GM23338 (cell line): ENCODE measurements at regions not wholly inside any gene's neighbourhood (a gene's known extent, or its start where the extent isn't known, plus 50 kb on each side); places are given as distances from the start of the nearest gene placed in this dataset.

Experiments
- ATAC-seq: fragments of 200-7000 bp; cut with Tn5 transposase; 3 replicates; pipeline ENCODE4 v1.9.1; 2020
- DNase-seq: peaks from one replicate; pipeline ENCODE4 v3.0.0-alpha.2; 2015; ENCODE audit warnings: low spot score
- H2AFZ ChIP-seq: fragments of 200-600 bp; sonication (generic); 2 replicates; pipeline ENCODE4 v1.8.0; 2016; ENCODE audit warnings: antibody characterized with exemption, mild to moderate bottlenecking, moderate library complexity
- H3F3A ChIP-seq: fragments of 200-600 bp; sonication (generic); replicated peaks from 2 replicates; pipeline ENCODE4 v1.8.0; 2017; ENCODE audit warnings: antibody characterized with exemption, mixed run types, low read depth
- H3K27ac ChIP-seq: fragments of 200-600 bp; sonication (generic); 2 replicates; pipeline ENCODE4 v1.6.1; 2016; ENCODE audit warnings: low read depth
- H3K27me3 ChIP-seq: fragments of 200-600 bp; sonication (generic); 2 replicates; pipeline ENCODE4 v1.8.0; 2016; ENCODE audit warnings: mild to moderate bottlenecking, mixed run types, moderate library complexity; ENCODE audit not compliant: insufficient read depth
- H3K36me3 ChIP-seq: fragments of 200-600 bp; sonication (generic); 2 replicates; pipeline ENCODE4 v1.8.0; 2016; ENCODE audit warnings: mild to moderate bottlenecking; ENCODE audit not compliant: insufficient read depth
- H3K4me1 ChIP-seq: fragments of 200-600 bp; sonication (generic); 2 replicates; pipeline ENCODE4 v1.8.0; 2016; ENCODE audit warnings: mild to moderate bottlenecking, moderate library complexity; ENCODE audit not compliant: insufficient read depth
- H3K4me2 ChIP-seq: fragments of 200-600 bp; sonication (generic); 2 replicates; pipeline ENCODE4 v1.7.1; 2017; ENCODE audit warnings: mixed run types
- H3K4me3 ChIP-seq: fragments of 200-600 bp; sonication (generic); 2 replicates; pipeline ENCODE4 v1.6.1; 2016; ENCODE audit warnings: mixed run types
- H3K79me2 ChIP-seq: fragments of 200-600 bp; sonication (generic); replicated peaks from 2 replicates; pipeline ENCODE4 v1.8.0; 2017; ENCODE audit warnings: mild to moderate bottlenecking; ENCODE audit not compliant: insufficient read depth
- H3K9me2 ChIP-seq: fragments of 200-600 bp; sonication (generic); 2 replicates; pipeline ENCODE4 v1.8.0; 2017; ENCODE audit not compliant: insufficient read depth
- H4K20me1 ChIP-seq: fragments of 200-600 bp; sonication (generic); replicated peaks from 2 replicates; pipeline ENCODE4 v1.8.0; 2017; ENCODE audit warnings: mild to moderate bottlenecking; ENCODE audit not compliant: insufficient read depth
- H3K27ac Mint-ChIP-seq: 2 replicates; pipeline ENCODE4 v1.8.0; 2020; ENCODE audit warnings: inconsistent platforms, mild to moderate bottlenecking, moderate library complexity, mixed read lengths
- H3K27me3 Mint-ChIP-seq: 3 replicates; pipeline ENCODE4 v1.8.0; 2022; ENCODE audit warnings: low read depth, mild to moderate bottlenecking, moderate library complexity, mixed read lengths, inconsistent platforms; ENCODE audit not compliant: insufficient read depth, poor library complexity
- H3K36me3 Mint-ChIP-seq: 3 replicates; pipeline ENCODE4 v1.8.0; 2021; ENCODE audit warnings: low read depth, mild to moderate bottlenecking, inconsistent platforms, moderate library complexity, mixed read lengths
- H3K4me1 Mint-ChIP-seq: 3 replicates; pipeline ENCODE4 v1.8.0; 2020; ENCODE audit warnings: mild to moderate bottlenecking, inconsistent platforms, mixed read lengths
- H3K4me3 Mint-ChIP-seq: 3 replicates; pipeline ENCODE4 v1.8.0; 2021; ENCODE audit warnings: moderate library complexity, mild to moderate bottlenecking, inconsistent platforms, mixed read lengths
- H3K9me3 Mint-ChIP-seq: 3 replicates; pipeline ENCODE4 v1.8.0; 2020; ENCODE audit warnings: moderate library complexity, mild to moderate bottlenecking, inconsistent platforms, mixed read lengths
- CREB1 ChIP-seq: fragments of 250-450 bp; sonication (Bioruptor Pico); IDR thresholded peaks from 2 replicates; pipeline ENCODE4 v1.5.0; 2020; ENCODE audit warnings: low read depth, mild to moderate bottlenecking, moderate library complexity
- CTCF ChIP-seq, 2 experiments: fragments of 200-600 bp in 1 of 2; sonication (generic) in 1 of 2; conservative IDR thresholded peaks; 2 replicates each; pipeline versions ENCODE4 v1.5.1 to v1.6.1; 2016 to 2017; ENCODE audit warnings: antibody characterized with exemption in 2 of 2, low read depth in 2 of 2, mild to moderate bottlenecking in 2 of 2, moderate library complexity in 1 of 2
- ETS1 ChIP-seq: IDR thresholded peaks from 2 replicates; pipeline ENCODE4 v1.6.1; 2016; ENCODE audit warnings: antibody characterized with exemption
- EZH2 ChIP-seq: fragments of 200-600 bp; sonication (generic); IDR thresholded peaks from one replicate; pipeline ENCODE4 v1.8.0; 2017; ENCODE audit warnings: antibody characterized with exemption, mild to moderate bottlenecking, low read depth; ENCODE audit not compliant: unreplicated experiment
- EZH2phosphoT487 ChIP-seq: fragments of 200-600 bp; sonication (generic); IDR thresholded peaks from one replicate; pipeline ENCODE4 v1.8.1; 2018; ENCODE audit warnings: antibody characterized with exemption; ENCODE audit not compliant: unreplicated experiment
- JUNB ChIP-seq: IDR thresholded peaks from one replicate; pipeline ENCODE4 v1.6.1; 2016; ENCODE audit warnings: antibody characterized with exemption; ENCODE audit not compliant: unreplicated experiment
- NANOG ChIP-seq: IDR thresholded peaks from 2 replicates; pipeline ENCODE4 v1.6.1; 2016; ENCODE audit warnings: antibody characterized with exemption, borderline replicate concordance
- POLR2AphosphoS5 ChIP-seq: IDR thresholded peaks from 2 replicates; pipeline ENCODE4 v1.6.1; 2016; ENCODE audit warnings: antibody characterized with exemption, low read depth
- ZNF114 ChIP-seq: fragments of 250-450 bp; sonication (Bioruptor Pico); IDR thresholded peaks from 2 replicates; pipeline ENCODE4 v1.5.0; 2020; ENCODE audit warnings: mild to moderate bottlenecking, moderate library complexity
- ZNF331 ChIP-seq: fragments of 250-450 bp; sonication (Bioruptor Pico); IDR thresholded peaks from 2 replicates; pipeline ENCODE4 v1.5.0; 2020; ENCODE audit warnings: low read depth, mild to moderate bottlenecking, moderate library complexity
- ZNF462 ChIP-seq: fragments of 250-450 bp; sonication (Bioruptor Pico); IDR thresholded peaks from 2 replicates; pipeline ENCODE4 v1.5.0; 2020; ENCODE audit warnings: mild to moderate bottlenecking, moderate library complexity

GRCh38 chr2:64913357-64913869, 75.8 kb upstream of the SLC1A4 start:
- Mint-ChIP-seq H3K27ac (no peak overlapping the region), H3K27me3 (peaks cover 9% of the 10 kb centered on the region), H3K9me3 (peaks cover 15% of the 10 kb centered on the region; the same call in 1 of the 3 replicates), H3K4me1 (peaks cover 37% of the 10 kb centered on the region), H3K4me3 (no peak overlapping the region), H3K36me3 (no peaks in the 10 kb centered on the region)
- no peak overlapping the region for H3K4me3 ChIP-seq
- TF ChIP-seq ZNF114 (CRISPR knock-in tag) (no peak), ZNF462 (CRISPR knock-in tag) (peak; percentile 52; the same call in 1 of the 2 replicates), CTCF (conservative IDR thresholded peaks at IDR 0.05; ENCODE audit: low read depth in 2 of 2) (peak; percentile 63 to 89)
- H3K9me2 ChIP-seq: no peaks in the 10 kb centered on the region
- H3K27ac ChIP-seq: no peak overlapping the region
- no peaks in the 10 kb centered on the region for H3F3A ChIP-seq
- ATAC-seq (peak; percentile 78), DNase-seq (peak; percentile 74)
- no peaks in the 10 kb centered on the region for H4K20me1 ChIP-seq
- no peak overlapping the region for H3K4me2 ChIP-seq
- H2AFZ ChIP-seq: no peak overlapping the region
- H3K4me1 ChIP-seq: peaks cover 22% of the 10 kb centered on the region
- no peaks in the 10 kb centered on the region for H3K36me3 ChIP-seq
- no peaks in the 10 kb centered on the region for H3K79me2 ChIP-seq
- no peaks in the 10 kb centered on the region for H3K27me3 ChIP-seq

GRCh38 chr2:64914247-64914646, 75.0 kb upstream of the SLC1A4 start:
- peak overlapping the region; percentile 19; the same call in 1 of the 2 replicates for H2AFZ ChIP-seq
- no peak overlapping the region for H3K27ac ChIP-seq
- no peak for ATAC-seq
- no peaks in the 10 kb centered on the region for H3K9me2 ChIP-seq
- no peaks in the 10 kb centered on the region for H3K79me2 ChIP-seq
- H3K4me1 ChIP-seq: peaks cover 25% of the 10 kb centered on the region
- Mint-ChIP-seq H3K36me3 (no peaks in the 10 kb centered on the region), H3K9me3 (peaks cover 15% of the 10 kb centered on the region; the same call in 1 of the 3 replicates), H3K27ac (no peak overlapping the region), H3K4me3 (no peak overlapping the region), H3K4me1 (peaks cover 45% of the 10 kb centered on the region), H3K27me3 (peaks cover 9% of the 10 kb centered on the region)
- no peaks in the 10 kb centered on the region for H4K20me1 ChIP-seq
- H3K4me2 ChIP-seq: 0 out of 2 replicates have a peak overlapping the region, but pooled peaks have one; percentile 8
- no peak for DNase-seq
- no peaks in the 10 kb centered on the region for H3F3A ChIP-seq
- H3K4me3 ChIP-seq: no peak overlapping the region
- H3K36me3 ChIP-seq: no peaks in the 10 kb centered on the region
- no peaks in the 10 kb centered on the region for H3K27me3 ChIP-seq
- TF ChIP-seq ZNF331 (no peak), NANOG (no peak), EZH2phosphoT487 (no peak), CREB1 (CRISPR knock-in tag) (no peak), EZH2 (no peak), POLR2AphosphoS5 (no peak), JUNB (no peak), CTCF (conservative IDR thresholded peaks at IDR 0.05; ENCODE audit: low read depth in 2 of 2) (no peak), ETS1 (no peak)
